K562 (cell line): ENCODE measurements at regions not wholly inside any gene's neighbourhood (a gene's known extent, or its start where the extent isn't known, plus 50 kb on each side); places are given as distances from the start of the nearest gene placed in this dataset.

ENCODE experiments used
- ATAC-seq: fragments of 200-7000 bp; cut with Tn5 transposase; 3 replicates; pipeline ENCODE4 v1.9.1; 2020; ENCODE audit warnings: moderate library complexity
- BruUV-seq: library from RNA; stranded (reverse); fragments of 400-500 nt; replicated peaks from 2 replicates; lab custom pipeline; 2021; lab: Mats Ljungman, UMichigan
- CTCF ChIA-PET: fragments of 300-600 bp; formaldehyde crosslinking; extraction: SDS; loops from one replicate; lab custom pipeline; 2021; ENCODE audit warnings: low intra/inter-chr PET ratio; lab: Yijun Ruan, JAX
- POLR2A ChIA-PET: fragments of 300-600, 350-650 bp; sonication (Branson Sonifier 250); formaldehyde crosslinking; extraction: SDS; loops from one replicate; lab custom pipeline; 2021; ENCODE audit warnings: antibody characterized with exemption, inconsistent platforms; lab: Yijun Ruan, JAX
- DNase-seq, 4 experiments: peaks; one replicate each; pipeline versions ENCODE4 v3.0.0 to v3.0.0-alpha.2; 2011 to 2018; ENCODE audit warnings: low spot score in 3 of 4, mixed read lengths in 3 of 4; ENCODE audit errors: extremely low read depth in 1 of 4
- FAIRE-seq: peaks from 2 replicates; lab custom pipeline; 2011; peaks lifted over from hg19 to GRCh38; lab: Jason Lieb, UNC
- H2AFZ ChIP-seq: 2 replicates; pipeline ENCODE4 v1.6.0; 2011; ENCODE audit warnings: low read depth, low read length, control low read depth, inconsistent platforms
- H3K27ac ChIP-seq: fragments of 200-600 bp; 3 replicates; pipeline ENCODE4 v1.8.0; 2011; ENCODE audit warnings: low read depth, mild to moderate bottlenecking, control low read depth, inconsistent platforms, low read length, moderate library complexity, mixed read lengths; ENCODE audit errors: extremely low read depth
- H3K27me3 ChIP-seq, 2 experiments: fragments of 300-600 bp in 1 of 2; 2 replicates in 1 of 2; 3 replicates in 1 of 2; pipeline versions ENCODE4 v1.6.0 to v1.8.0; 2011; ENCODE audit warnings: inconsistent platforms in 2 of 2, low read length in 2 of 2, mild to moderate bottlenecking in 1 of 2, mixed read lengths in 1 of 2, moderate library complexity in 1 of 2; ENCODE audit not compliant: control insufficient read depth in 2 of 2, insufficient read depth in 2 of 2
- H3K36me3 ChIP-seq: fragments of 300-600 bp; 3 replicates; pipeline ENCODE4 v1.8.0; 2011; ENCODE audit warnings: mild to moderate bottlenecking, low read length, inconsistent platforms; ENCODE audit not compliant: control insufficient read depth, insufficient read depth
- H3K4me1 ChIP-seq, 2 experiments: fragments of 200-600 bp in 1 of 2; replicated peaks in 1 of 2; 2 replicates in 1 of 2; 3 replicates in 1 of 2; pipeline versions ENCODE4 v1.5.1 to v1.8.0; 2011; ENCODE audit warnings: inconsistent platforms in 2 of 2, low read length in 2 of 2, mild to moderate bottlenecking in 1 of 2, mixed read lengths in 1 of 2, moderate library complexity in 1 of 2; ENCODE audit not compliant: control insufficient read depth in 2 of 2, insufficient read depth in 2 of 2
- H3K4me2 ChIP-seq: 2 replicates; pipeline ENCODE4 v1.6.1; 2011; ENCODE audit warnings: low read length, control low read depth, inconsistent platforms, mixed read lengths; ENCODE audit not compliant: insufficient read depth
- H3K4me3 ChIP-seq: fragments of 200-600 bp; sonication (generic), shearing (Covaris generic); 2 replicates; pipeline ENCODE4 v1.5.1; 2016; ENCODE audit warnings: control low read depth, inconsistent platforms
- H3K79me2 ChIP-seq: fragments of 200-600 bp; 3 replicates; pipeline ENCODE4 v1.8.0; 2011; ENCODE audit warnings: low read length, inconsistent platforms; ENCODE audit not compliant: control insufficient read depth, insufficient read depth
- H3K9ac ChIP-seq, 2 experiments: 2 replicates each; pipeline versions ENCODE4 v1.6.0 to v1.6.1; 2011; ENCODE audit warnings: low read depth in 2 of 2, low read length in 2 of 2, control low read depth in 1 of 2, inconsistent platforms in 1 of 2, mild to moderate bottlenecking in 1 of 2, mixed read lengths in 1 of 2; ENCODE audit not compliant: insufficient read depth in 1 of 2
- H3K9me1 ChIP-seq: one replicate; pipeline ENCODE4 v1.6.0; 2011; ENCODE audit warnings: inconsistent platforms, mild to moderate bottlenecking, low read length, moderate library complexity; ENCODE audit not compliant: control insufficient read depth, insufficient read depth
- H3K9me3 ChIP-seq: replicated peaks from 2 replicates; pipeline ENCODE4 v1.5.1; 2011; ENCODE audit warnings: low read depth, low read length, inconsistent platforms; ENCODE audit not compliant: control insufficient read depth, insufficient read depth
- H4K20me1 ChIP-seq: replicated peaks from 2 replicates; pipeline ENCODE4 v1.6.1; 2011; ENCODE audit warnings: low read length, inconsistent platforms, mixed read lengths; ENCODE audit not compliant: control insufficient read depth, insufficient read depth
- HDAC3 ChIP-seq: fragments of 450-650 bp; IDR thresholded peaks from 2 replicates; pipeline ENCODE4 v1.6.1; 2018; ENCODE audit warnings: borderline replicate concordance, mild to moderate bottlenecking, moderate library complexity; ENCODE audit not compliant: partially characterized antibody
- NCOA2 ChIP-seq, 2 experiments: fragments of 450-650 bp; IDR thresholded peaks; 2 replicates each; pipeline ENCODE4 v1.6.1; 2018; ENCODE audit warnings: mild to moderate bottlenecking in 2 of 2, moderate library complexity in 1 of 2; ENCODE audit not compliant: partially characterized antibody in 2 of 2
- PHTF2 ChIP-seq: fragments of 250-450 bp; sonication (Bioruptor Pico); IDR thresholded peaks from 2 replicates; pipeline ENCODE4 v1.5.0; 2021; ENCODE audit warnings: mild to moderate bottlenecking
- SMC3 ChIP-seq: conservative IDR thresholded peaks from 2 replicates; pipeline ENCODE4 v1.6.1; 2011; ENCODE audit warnings: low read depth, low read length, improper control_type of control experiment; ENCODE audit not compliant: insufficient read depth
- WHSC1 ChIP-seq: IDR thresholded peaks from one replicate; pipeline ENCODE4 v1.6.1; 2012; ENCODE audit warnings: low read length, control low read depth, inconsistent platforms
- ZNF24 ChIP-seq: fragments of 450-650 bp; IDR thresholded peaks from 2 replicates; pipeline ENCODE4 v1.6.1; 2016
- ZNF57 ChIP-seq: fragments of 450-650 bp; formaldehyde crosslinking; IDR thresholded peaks from 2 replicates; pipeline ENCODE4 v1.4.0; 2020; ENCODE audit warnings: mild to moderate bottlenecking, moderate library complexity
- ZNF586 ChIP-seq: fragments of 450-650 bp; formaldehyde crosslinking; conservative IDR thresholded peaks from 2 replicates; pipeline ENCODE4 v1.4.0; 2020; ENCODE audit warnings: mild to moderate bottlenecking, moderate library complexity
- WGBS: fragments of 100-300 bp; shearing (Covaris generic); methylation state at CpG from one replicate; pipeline ENCODE4 v1.1.6; 2016; ENCODE audit warnings: low coverage, mixed read lengths; ENCODE audit not compliant: insufficient coverage; ENCODE audit errors: missing lambda C conversion rate; 5-methylcytosine and 5-hydroxymethylcytosine counted together
- in situ Hi-C: fragments of 300-500 bp; cut with MboI; formaldehyde crosslinking; loops from 4 replicates; pipeline ENCODE4 v1.15.0; 2018; ENCODE audit warnings: inconsistent platforms, mixed read lengths
- intact Hi-C: fragments of 100-400 bp; cut with micrococcal nuclease; formaldehyde crosslinking; loops from 2 replicates; pipeline ENCODE4 v1.14.2; 2022
- TF ChIP-seq, protein P1 (sequence below): fragments of 450-650 bp; conservative IDR thresholded peaks from 2 replicates; pipeline ENCODE4 v1.6.1; 2016; ENCODE audit warnings: missing genetic modification characterization, low read depth, mild to moderate bottlenecking, missing compliant biosample characterization, moderate library complexity
- TF ChIP-seq, protein P2 (sequence below): sonication (generic); formaldehyde crosslinking; IDR thresholded peaks from 2 replicates; pipeline ENCODE4 v1.8.1; 2023; ENCODE audit warnings: mild to moderate bottlenecking, missing genetic modification reagents, moderate library complexity
- TF ChIP-seq, protein P3 (sequence below): fragments of 200-800 bp; sonication (Bioruptor generic); IDR thresholded peaks from 2 replicates; pipeline ENCODE4 v1.6.1; 2017; ENCODE audit warnings: missing genetic modification characterization, missing compliant biosample characterization
- TF ChIP-seq, protein P4 (sequence below): fragments of 450-650 bp; IDR thresholded peaks from 2 replicates; pipeline ENCODE4 v1.7.1; 2018; ENCODE audit warnings: mild to moderate bottlenecking, low read depth; ENCODE audit not compliant: partially characterized antibody

DNA sequence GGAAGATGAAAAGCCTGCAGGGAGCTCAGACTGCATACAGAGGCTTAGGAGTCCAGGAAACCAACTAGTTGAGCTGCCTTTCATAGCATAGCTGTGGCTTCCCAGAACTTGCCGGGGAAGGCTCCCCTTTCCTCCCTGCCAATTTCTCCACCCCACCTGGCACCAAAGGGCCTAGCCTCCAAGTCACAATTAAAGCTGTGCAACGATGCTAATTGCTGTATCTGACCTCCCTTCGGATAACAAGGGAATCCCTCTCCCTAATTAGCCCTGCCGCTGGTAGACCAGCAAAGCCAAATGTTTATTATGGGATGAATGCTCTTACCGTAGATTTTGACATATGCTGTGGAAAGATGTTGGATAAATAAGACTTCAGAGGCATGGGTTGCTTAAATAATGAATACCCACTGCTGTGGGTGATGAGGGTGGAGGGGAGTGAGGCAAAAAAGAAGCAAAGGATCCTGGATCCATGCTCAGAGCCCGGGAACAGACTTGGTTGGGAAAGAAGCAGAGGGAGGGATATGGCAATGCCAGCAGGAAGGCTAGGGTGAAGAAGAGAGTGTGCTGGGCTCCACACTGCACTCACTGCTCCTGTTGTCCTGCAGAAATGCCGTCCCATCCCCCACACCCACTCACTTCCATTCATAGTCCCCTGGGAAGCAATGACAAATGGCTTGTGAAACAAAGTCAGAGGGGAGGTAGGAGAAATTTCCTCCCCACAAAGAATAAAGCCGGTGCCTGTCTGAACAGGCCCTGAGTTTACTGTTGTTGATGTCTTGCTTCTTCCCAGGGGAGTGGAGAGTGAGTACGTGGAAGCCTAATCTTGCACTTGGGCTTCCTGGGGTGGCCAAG lies 608.1 kb upstream of the CADM1 start:
- intact Hi-C loops (no loop called here), in situ Hi-C loops (no loop called here)
- no peak overlapping the region for H2AFZ ChIP-seq
- DNase-seq (no peak), FAIRE-seq (no peak), ATAC-seq (no peak)
- H3K9me3 ChIP-seq, result no peaks in the 10 kb centered on the region
- BruUV-seq, result no TSS peak
- no peaks in the 10 kb centered on the region for H3K27me3 ChIP-seq
- POLR2A ChIA-PET, result interaction anchor here (1.1 kb wide), 1 partner anchor 10 kb away, joined by 3 read pairs; no protein-coding TSS in a partner anchor
- no peaks in the 10 kb centered on the region for H3K4me1 ChIP-seq
- H3K9me1 ChIP-seq, result no peaks in the 10 kb centered on the region
- CTCF ChIA-PET, result no interaction called here
- 2% methylated on average over 8 of the region's 9 CpGs for WGBS
- H3K79me2 ChIP-seq, result no peaks in the 10 kb centered on the region
- no peak overlapping the region for H3K4me3 ChIP-seq
- no peak overlapping the region for H3K4me2 ChIP-seq
- no peak overlapping the region for H3K9ac ChIP-seq
- no peak overlapping the region for H3K27ac ChIP-seq
- no peaks in the 10 kb centered on the region for H3K36me3 ChIP-seq
- H4K20me1 ChIP-seq, result no peaks in the 10 kb centered on the region
- TF ChIP-seq, protein P1, sequence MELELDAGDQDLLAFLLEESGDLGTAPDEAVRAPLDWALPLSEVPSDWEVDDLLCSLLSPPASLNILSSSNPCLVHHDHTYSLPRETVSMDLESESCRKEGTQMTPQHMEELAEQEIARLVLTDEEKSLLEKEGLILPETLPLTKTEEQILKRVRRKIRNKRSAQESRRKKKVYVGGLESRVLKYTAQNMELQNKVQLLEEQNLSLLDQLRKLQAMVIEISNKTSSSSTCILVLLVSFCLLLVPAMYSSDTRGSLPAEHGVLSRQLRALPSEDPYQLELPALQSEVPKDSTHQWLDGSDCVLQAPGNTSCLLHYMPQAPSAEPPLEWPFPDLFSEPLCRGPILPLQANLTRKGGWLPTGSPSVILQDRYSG (tag), result no peak
- TF ChIP-seq SMC3 (no peak), PHTF2 (CRISPR knock-in tag) (no peak), HDAC3 (no peak), NCOA2 (IDR thresholded peaks at IDR 0.05; ENCODE audit: partially characterized antibody in 2 of 2) (no peak), ZNF57 (CRISPR knock-in tag) (no peak), ZNF24 (no peak), ZNF586 (CRISPR knock-in tag) (no peak), WHSC1 (no peak)
- TF ChIP-seq, protein P2, sequence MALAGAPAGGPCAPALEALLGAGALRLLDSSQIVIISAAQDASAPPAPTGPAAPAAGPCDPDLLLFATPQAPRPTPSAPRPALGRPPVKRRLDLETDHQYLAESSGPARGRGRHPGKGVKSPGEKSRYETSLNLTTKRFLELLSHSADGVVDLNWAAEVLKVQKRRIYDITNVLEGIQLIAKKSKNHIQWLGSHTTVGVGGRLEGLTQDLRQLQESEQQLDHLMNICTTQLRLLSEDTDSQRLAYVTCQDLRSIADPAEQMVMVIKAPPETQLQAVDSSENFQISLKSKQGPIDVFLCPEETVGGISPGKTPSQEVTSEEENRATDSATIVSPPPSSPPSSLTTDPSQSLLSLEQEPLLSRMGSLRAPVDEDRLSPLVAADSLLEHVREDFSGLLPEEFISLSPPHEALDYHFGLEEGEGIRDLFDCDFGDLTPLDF, result no peak
- TF ChIP-seq, protein P3, sequence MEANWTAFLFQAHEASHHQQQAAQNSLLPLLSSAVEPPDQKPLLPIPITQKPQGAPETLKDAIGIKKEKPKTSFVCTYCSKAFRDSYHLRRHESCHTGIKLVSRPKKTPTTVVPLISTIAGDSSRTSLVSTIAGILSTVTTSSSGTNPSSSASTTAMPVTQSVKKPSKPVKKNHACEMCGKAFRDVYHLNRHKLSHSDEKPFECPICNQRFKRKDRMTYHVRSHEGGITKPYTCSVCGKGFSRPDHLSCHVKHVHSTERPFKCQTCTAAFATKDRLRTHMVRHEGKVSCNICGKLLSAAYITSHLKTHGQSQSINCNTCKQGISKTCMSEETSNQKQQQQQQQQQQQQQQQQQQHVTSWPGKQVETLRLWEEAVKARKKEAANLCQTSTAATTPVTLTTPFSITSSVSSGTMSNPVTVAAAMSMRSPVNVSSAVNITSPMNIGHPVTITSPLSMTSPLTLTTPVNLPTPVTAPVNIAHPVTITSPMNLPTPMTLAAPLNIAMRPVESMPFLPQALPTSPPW, result no peak
- TF ChIP-seq, protein P4, sequence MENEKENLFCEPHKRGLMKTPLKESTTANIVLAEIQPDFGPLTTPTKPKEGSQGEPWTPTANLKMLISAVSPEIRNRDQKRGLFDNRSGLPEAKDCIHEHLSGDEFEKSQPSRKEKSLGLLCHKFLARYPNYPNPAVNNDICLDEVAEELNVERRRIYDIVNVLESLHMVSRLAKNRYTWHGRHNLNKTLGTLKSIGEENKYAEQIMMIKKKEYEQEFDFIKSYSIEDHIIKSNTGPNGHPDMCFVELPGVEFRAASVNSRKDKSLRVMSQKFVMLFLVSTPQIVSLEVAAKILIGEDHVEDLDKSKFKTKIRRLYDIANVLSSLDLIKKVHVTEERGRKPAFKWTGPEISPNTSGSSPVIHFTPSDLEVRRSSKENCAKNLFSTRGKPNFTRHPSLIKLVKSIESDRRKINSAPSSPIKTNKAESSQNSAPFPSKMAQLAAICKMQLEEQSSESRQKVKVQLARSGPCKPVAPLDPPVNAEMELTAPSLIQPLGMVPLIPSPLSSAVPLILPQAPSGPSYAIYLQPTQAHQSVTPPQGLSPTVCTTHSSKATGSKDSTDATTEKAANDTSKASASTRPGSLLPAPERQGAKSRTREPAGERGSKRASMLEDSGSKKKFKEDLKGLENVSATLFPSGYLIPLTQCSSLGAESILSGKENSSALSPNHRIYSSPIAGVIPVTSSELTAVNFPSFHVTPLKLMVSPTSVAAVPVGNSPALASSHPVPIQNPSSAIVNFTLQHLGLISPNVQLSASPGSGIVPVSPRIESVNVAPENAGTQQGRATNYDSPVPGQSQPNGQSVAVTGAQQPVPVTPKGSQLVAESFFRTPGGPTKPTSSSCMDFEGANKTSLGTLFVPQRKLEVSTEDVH, result no peak
